HG02938 (cell line): ENCODE measurements at regions not wholly inside any gene's neighbourhood (a gene's known extent, or its start where the extent isn't known, plus 50 kb on each side); places are given as distances from the start of the nearest gene placed in this dataset.
"Not testable (repeated sequence)": the region's sequence is repeated elsewhere in the genome, so short reads cannot be mapped to it uniquely, and the experiment has no call there.

Source experiments
- ATAC-seq: cut with Tn5 transposase; IDR thresholded peaks from one replicate; pipeline ENCODE4 v1.9.1; 2021; ENCODE audit warnings: mild to moderate bottlenecking, moderate library complexity; ENCODE audit not compliant: unreplicated experiment

DNA sequence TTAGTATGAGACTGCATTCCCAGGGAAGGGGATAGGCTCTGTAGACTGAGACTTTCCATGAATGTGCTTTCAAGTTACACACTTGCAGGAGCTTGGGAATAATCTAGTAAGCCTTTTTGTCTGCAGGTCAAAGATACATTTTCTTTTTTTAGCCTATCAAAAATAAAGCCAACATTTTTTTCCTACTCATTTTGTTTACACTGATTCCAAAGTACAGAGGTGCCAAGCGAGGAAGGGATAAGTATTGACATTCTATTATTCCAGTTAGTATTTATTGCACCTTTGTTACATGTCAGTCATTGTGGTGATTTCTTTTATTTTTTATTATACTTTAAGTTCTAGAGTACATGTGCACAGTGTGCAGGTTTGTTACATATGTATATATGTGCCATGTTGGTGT, 413.0 kb upstream of the CHORDC1 start:
- no peak for ATAC-seq

DNA sequence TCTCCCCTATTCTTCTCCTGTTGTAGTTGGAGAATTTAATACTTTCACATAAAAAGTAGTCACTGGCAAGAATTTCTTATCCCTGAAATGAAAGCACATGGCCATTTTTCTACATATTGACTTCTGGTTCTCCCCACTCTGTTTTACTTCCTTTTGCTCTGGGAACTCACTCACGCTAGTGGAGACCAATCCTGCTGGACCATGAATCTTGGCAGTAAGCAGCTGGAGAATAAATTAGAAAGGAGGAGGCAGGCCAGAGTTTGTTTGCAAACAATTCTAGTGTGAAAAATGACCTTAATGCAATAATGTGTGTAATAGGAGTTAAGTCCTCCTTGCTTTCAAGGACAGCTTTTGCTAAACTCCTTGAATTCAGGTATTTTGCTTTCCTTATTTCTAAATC, 412.3 kb upstream of the CHORDC1 start:
- ATAC-seq = no peak

DNA sequence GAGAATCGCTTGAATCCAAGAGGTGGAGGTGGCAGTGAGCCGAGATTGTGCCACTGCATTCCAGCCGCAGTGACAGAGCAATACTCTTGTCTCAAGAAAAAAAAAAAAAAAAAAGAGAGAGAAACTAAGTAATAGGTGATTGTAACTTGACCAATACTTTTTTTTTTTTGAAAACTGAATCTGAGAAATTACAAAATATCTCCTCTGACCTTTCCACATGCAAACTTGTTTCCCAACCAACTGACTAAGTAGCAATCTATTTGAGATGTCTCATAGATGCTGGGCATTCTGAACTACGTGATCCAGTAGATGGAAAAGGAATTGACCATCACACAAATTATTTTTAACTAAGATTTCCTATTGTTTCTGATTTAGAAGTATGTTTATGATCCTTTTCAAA, 407.3 kb upstream of the CHORDC1 start:
- ATAC-seq = no peak

DNA sequence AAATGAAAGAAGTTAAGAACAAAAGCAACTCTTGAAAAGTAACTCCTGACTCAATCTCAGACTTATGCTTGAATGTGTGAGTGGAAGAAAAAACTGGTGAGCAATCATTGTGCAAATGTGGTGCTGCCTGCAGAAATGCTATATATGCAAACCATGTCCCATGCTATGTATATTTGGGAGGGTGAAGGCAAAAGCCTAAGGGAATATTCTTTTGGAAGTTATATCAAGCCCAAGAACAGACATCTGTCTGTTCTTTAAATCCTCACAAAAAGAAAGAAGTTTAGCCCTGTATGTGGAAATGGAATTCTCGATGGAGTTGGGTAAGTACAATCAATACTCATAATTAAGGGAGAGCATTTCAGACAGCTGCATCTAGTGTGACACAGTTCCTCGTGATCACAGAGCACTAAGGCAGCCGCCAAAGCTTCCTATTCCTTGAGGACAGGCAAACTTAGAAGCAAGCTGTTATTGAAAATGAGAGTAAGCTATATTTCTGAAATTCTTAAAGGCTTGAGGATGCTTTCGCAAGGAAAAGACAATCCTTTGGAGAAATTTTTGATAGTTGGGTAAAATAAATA, 406.5 kb upstream of the CHORDC1 start:
- no peak for ATAC-seq

DNA sequence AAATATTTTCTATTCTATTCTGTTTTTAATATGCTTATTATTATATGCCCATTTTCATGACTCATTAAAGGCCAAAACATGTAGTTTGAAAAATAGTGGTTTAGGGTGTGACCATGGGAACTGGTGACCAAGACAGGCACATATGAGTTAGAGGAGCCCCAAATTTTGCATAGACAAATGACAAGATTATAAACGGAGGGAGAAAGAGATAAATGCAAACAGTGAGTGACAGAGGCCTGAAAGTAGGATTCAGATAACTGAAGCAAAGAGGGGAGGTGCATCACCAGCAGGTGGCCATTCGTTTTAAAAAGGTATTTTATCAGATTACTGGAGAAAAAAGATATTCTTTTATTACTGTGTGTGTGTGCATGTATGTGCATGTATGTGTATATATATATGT, 391.5 kb upstream of the CHORDC1 start:
- no peak for ATAC-seq

DNA sequence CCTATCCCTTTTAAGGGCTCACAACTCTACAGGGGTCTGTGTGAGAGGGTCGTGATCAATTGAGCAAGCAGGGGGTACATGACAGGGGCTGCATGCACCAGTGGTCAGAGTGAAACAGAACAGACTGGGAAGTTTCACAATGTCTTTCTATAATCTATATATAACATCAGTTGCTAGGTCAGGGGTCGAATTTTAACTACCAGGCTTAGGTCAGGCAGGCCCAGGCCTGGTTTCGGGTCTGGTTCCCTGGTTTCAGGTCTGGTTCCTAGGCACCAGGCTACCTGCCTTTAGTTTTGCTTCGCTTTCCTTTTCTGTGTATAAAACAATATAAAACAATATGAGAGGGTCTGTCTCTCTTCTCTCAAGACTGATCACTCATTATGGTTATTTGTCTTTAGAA, 390.2 kb upstream of the CHORDC1 start:
- ATAC-seq = not testable (repeated sequence)

DNA sequence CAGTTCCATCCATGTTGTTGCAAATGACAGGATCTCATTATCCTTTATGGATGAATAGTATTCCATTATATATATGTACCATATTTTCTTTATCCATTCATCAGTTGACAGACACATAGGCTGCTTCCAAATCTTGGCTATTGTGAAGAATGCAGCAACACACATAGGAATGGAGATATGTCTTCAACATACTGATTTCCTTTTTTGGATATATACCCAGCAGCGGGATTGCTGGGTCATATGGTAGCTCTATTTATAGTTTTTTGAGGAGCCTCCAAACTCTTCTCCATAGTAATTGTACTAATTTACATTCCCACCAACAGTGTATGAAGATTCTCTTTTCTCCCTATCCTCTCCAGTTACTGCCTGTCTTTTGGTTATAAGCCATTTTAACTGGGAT, 383.9 kb upstream of the CHORDC1 start:
- no peak for ATAC-seq

DNA sequence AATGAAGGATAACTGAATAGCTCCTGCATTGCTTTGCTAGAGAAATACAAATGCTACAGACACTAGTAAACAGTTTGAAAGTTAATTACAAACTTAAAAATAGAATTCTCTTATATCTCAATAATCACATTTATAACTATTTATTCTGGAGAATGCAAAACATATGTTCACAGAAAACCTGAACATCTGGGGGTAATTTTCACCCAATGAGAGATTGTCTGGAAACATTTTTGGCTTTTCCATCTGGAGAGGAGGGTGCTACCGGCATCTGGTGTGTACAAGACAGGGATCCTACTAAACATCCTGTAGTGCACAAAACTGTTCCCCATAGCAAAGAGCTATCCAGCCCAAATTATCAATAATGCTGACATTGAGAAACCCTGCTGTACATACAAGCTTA, 378.4 kb upstream of the CHORDC1 start:
- no peak for ATAC-seq

DNA sequence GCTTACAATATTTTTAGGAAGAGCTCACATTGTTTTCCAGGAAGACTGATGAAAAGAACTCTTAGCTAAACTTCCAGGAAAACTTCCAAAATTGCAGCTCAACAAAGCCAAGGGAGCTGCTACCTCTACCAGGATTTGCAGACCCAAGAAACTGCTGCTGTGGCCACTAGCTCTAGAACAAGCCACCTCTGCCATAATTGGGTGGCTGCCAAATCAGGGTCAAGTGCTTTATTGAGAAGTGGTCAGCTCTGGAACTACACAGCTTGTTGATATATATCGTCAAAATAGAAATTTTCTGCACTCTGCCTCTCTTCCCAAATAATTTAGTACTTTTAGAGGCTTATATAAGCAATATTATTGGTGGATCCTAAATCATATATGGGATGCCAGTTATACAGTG, 371.8 kb upstream of the CHORDC1 start:
- ATAC-seq = no peak

DNA sequence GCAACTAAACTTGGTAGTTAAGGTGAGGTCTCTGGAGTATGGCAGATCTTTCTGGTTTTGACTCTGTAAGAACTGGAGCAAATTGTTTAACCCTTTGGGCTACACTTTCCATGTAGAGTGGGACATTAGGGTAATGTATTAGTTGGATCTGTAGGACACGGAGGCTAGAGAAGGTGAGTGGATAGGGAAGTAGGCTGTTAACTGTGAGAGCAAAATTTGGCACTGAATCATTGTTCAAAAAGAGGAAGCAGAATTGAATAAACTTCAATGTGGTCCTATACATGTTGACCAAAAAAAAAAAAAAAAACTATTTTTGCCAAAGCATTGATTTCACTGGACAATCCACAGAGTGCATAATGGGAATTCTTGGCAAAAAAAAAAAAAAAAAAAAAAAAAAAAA, 370.2 kb upstream of the CHORDC1 start:
- ATAC-seq = no peak

DNA sequence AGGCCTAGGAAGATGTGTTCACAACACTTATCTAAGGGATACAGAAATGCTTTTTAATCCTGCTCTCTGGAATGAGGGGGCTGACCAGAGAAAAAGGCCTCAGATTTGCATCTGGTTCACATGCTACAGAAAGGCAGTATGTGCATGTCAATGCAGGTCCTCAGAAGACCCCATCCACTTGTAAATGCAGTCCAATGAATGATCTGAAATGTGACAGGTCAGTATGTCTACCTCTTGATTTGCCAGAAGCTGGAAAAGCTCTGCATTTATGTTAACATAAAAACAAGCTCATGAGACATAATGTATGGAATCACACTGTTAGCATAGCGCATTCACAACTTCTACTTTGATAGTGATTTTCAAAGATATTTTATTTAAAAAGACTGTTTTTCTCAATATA, 367.4 kb upstream of the CHORDC1 start:
- ATAC-seq = no peak

DNA sequence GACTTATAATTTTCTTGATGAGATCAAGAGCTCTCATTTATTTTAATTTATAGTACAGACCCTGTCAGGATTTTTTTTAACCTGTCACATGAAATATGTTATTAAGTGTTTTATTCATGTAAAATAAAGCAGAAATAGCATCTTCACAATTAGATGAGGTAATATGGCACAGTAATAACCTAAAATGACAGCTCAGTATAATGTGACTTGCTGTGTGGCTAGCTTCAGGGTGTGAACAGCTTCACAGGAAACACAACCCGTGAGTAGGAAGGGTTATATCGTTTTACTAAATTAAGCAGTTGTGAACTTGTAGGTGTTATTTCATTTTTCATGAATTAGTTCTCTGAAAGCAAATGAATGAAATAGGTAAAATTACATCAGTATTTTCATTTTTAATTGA, 366.9 kb upstream of the CHORDC1 start:
- ATAC-seq = no peak

DNA sequence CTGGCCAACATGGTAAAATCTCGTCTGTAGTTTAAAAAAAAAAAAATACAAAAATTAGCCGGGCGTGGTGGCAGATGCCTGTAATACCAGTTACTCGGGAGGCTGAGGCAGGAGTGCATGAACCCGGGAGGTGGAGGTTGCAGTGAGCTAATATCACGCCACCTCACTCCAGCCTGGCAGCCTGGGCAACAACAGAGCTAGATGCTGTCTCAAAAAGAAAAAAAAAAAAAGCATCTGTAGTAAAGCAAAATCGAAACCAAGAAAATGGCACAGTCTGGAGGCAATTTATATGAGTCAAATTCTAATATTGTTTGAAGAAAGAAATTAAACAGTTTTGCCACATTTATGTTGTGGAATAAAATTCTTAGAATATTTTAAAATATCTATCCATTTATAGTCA, 365.0 kb upstream of the CHORDC1 start:
- no peak for ATAC-seq

DNA sequence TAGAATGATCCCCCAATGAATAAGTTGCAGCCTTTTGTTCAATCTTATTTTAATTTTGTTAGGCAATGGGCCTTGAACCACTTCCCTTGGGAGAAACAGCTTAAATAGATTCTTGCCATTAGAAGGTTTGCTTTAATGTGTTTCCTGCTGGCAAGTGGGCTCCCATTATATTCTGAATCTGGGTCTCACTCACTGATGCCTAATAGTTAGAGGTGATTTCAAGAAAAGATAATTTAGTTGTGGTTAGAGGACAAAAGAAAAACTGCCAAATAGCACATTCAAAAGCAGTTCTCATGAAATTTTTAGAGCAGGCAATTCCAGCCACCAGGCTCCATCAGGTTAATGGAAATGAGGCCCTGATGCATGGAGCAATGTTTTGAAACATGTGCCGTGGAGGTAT, 362.6 kb upstream of the CHORDC1 start:
- ATAC-seq = no peak

DNA sequence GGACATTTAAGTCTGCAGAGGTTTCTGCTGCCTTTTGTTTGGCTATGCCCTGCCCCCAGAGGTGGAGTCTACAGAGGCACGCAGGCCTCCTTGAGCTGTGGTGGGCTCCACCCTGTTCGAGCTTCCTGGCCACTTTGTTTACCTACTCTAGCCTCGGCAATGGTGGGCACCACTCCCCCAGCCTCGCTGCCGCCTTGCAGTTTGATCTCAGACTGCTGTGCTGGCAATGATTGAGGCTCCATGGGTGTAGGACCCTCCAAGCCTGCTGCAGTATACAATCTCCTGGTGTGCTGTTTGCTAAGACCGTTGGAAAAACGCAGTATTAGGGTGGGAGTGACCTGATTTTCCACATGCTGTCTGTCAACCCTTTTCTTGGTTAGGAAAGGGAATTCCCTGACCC, 360.1 kb upstream of the CHORDC1 start:
- ATAC-seq = not testable (repeated sequence)

DNA sequence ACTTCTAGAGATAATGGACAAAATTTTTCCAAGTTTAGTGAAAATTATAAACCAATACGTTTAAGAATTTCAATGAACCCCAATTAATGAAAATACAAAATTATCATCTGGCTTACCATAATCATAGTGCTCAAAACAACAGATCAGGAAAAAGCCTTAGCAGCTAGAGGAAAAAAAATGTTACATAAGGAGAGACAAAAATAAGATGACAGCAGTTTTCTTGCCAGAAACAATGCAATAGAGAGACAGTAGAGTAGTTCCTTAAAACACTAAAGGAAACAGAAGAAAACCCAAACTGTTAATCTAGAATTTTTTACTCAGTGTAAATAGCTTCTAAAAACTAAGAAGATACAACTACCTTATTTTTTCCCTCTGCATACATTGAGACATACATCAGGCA, 341.7 kb upstream of the CHORDC1 start:
- ATAC-seq = no peak

DNA sequence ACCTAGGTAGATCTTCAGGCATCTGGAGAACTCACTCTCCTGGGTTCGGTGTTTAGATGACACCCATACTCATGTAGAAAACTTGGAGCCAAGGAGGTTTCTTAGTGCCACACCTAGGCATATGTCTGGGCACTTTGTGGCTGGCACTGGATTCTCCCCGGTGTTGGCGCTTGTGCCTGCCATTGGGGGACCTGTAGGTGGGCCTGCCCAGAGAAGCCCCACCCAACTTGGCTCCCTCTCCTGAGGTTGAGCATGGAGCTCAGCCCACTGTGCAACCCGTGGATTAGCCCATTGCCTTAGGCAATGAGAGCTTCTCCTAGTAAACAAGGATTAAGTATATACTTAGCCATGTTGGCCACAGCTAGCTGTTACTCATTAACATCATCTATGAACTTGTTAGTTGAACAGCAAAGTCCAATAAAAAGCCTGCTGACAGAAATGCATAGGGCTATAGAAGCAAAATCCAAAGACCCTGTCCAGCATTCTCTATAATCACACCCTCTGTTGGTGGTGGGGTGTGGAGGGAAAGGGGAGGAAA, 335.5 kb upstream of the CHORDC1 start:
- no peak for ATAC-seq

DNA sequence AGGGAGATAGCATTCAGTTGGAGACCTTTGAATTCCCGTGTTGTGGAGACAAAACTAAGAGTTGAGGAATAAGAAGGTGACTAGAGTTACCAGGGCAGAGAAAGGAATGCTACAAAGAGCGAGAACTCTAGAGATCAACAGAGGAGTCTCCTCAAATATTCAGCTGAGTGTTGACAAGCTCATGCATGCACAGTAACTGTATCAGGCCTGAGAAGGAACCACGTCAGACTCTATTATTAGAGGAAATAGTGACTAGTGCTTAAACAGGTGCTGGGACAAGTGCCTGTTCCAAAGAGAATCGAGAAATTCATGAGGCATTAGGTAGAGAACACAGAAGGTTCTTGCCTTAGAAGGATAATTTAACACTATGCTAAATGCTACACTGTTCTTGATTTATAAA, 333.8 kb upstream of the CHORDC1 start:
- no peak for ATAC-seq

DNA sequence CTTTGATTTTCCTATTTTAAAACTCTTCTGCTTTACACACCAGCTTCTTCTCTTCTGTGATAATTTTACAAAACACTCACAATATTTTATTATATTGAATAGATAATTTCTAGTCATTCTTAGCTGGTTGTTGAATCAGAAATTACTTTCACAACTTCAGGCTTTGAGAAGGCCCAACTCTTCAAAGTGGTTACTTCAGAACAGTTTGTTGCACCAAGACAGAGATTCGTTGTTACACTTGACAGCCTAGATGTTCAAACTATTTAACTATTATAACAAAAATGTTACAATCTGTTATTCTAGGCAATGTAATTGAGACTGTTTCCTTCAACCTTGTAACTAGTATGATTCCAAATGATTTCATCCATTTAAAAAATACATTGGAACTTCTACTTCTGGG, 333.2 kb upstream of the CHORDC1 start:
- no peak for ATAC-seq

DNA sequence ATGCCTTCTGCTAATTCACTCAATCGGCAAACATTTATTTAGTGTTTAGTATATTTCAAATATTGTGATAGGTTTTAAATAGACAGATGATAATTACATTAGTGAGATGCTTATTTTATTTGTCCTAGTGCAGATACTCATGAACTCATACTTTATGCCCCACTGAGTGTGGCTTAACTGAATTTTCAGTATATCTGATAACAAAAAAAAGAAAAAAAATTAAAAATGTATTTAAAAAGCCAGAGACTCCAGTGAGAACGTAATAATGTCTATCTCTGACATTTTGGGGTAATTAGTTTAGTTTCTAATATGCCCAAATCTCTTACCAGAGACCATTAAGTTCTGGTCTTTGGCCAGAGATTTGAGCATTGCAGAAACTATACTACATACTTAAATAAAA, 332.6 kb upstream of the CHORDC1 start:
- ATAC-seq = no peak

DNA sequence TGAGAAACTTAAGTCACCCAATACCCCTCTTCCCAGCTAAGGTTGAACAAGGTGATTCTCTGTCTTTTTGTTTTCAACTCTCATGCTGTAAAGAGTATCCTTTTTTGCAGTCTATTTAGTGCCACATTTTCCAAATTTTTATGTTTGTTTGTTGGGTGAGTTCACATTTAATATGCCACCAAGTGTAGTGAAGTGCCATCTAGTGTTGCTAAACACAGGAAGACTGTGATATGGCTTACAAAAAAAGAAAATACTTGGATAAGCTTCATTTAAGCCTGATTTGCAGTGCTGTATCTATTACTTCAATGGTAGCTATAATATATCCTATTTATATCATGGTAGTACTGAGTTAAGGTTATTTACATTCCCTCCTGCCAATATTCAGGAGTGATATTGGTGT, 319.2 kb upstream of the CHORDC1 start:
- no peak for ATAC-seq

DNA sequence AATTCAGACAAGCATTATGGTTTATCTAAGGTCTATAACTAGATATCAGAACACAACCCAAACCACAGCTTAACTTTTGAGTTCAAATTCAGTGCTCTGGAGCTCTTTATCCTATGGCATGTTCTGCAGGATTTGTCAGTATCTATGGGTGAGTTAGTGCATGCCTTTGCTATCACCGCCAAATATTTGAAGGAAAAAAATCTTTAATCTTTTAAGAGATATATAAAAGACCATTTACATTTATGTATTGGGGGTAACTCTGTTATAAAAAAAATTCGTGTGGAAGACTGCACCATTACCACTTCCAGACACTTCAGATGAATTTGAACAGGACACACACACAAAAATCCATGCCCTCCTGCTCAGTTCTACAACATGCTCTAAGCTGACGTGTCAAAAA, 313.5 kb upstream of the CHORDC1 start:
- ATAC-seq = no peak

DNA sequence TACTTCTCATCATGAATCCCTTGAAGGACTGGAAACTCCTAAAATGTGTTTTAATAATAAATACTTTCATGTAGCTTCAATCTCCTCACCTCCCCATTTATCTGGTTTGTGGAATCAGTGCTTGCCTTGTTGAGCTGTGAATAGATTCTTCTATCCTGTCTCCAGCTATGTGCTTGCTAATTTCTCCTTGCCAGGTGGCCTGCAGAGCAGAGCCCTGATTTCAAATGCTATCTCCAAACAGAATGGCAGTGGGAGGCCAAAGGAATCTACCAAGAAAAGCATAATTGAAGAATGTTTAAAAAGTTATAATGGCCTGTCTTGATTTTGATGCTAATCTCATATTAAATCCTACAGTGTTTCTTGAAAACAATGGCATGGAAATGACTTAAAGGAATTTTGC, 309.3 kb upstream of the CHORDC1 start:
- no peak for ATAC-seq

DNA sequence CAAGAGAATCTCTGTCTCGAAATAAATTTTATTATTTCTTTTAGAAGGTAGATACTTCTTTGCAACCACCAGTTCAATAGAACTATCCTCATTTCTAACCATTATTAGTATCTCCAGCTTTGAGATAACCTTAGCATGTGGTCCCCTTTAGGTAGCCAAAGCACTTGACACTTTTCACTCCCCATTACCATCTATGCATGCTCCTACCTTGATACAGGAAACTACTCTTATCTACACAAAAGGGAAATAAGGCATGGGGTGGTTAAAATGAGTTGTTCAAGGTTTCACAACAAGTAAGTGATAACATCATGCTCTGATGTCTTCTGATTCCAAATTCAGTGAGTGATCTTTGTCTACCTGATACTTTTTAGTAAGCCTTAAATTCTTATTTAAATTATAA, 308.2 kb upstream of the CHORDC1 start:
- no peak for ATAC-seq
